Stimulated activated CD4-positive, alpha-beta T cell treated with anti-CD3 and anti-CD28 coated beads, Interleukin-1b, Interleukin-23, amount 100 ng/mL, for 24 hours (primary cell): ENCODE measurements at regions not wholly inside any gene's neighbourhood (a gene's known extent, or its start where the extent isn't known, plus 50 kb on each side); places are given as distances from the start of the nearest gene placed in this dataset.

Experiments used
- DNase-seq, 4 experiments: peaks; one replicate each; pipeline ENCODE4 v3.0.0-alpha.2; 2020; ENCODE audit warnings: low read depth in 4 of 4, low spot score in 1 of 4

DNA sequence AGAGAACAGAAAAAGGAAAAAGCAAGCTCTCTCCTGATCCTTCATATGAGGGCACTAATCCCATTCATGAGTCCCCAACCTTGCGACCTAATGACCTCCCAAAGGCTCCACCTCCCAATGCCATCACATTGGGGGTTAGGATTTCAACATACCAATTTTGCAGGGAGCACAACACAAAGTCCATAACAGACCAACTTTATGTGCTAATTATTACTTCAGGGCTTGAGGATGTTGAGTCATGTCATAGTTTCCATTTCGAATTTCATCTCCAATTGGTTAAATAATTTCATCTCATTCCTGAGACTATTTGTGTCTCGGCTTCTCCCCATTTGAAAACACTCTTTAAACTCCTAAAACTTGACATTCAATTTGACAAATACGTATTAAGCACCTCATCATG is 69.9 kb upstream of the KLF7 start:
- no peak for DNase-seq

- DNase-seq = no peak
Measured at GRCh38 chr2:207236156-207236935, 70.6 kb upstream of the KLF7 start.

DNA sequence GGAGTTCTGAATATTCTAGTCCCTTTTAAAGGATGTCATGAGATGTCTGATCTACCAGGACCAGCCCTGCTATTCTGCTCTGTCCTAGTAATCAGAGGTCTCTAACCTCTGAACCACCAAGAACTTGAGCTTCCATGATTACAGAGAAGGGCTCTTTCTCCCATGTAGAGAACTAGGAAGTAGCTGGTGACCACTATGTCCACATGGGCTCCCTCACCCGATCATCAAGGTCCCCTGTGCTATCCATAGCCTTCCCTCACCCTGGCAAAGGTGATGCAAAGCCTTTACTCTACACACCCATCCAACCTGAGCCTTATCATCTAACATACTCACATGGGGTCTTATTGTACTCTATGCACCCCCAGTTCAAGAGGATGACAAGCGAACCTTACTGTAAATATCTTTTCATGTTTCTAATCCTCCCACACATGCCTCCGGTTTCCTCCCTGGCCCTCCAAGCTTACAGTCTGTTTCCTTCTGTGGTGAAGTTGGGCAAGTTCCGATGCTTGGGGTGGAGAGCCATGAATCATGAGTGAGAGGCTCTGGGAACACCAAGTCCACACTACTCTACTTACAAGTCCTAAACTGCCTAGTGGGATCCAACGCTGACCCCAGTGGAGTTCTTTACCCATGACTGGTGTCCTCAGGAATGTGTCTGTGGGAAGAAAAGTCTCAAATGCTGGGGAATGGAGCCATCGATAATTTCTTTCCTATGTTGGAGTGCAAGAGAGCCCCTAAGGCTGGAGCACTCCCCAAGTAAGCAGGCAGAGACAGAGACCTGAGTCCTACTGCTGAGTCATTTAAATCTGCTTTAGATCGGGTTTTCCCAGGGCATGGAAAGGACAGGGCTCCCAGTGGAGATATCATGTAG is 73.3 kb upstream of the KLF7 start:
- DNase-seq = no peak

GRCh38 chr2:207239754-207240494 is 74.2 kb upstream of the KLF7 start:
- no peak for DNase-seq

- DNase-seq = no peak
Measured at GRCh38 chr2:207240649-207241048, 74.9 kb upstream of the KLF7 start.

DNA sequence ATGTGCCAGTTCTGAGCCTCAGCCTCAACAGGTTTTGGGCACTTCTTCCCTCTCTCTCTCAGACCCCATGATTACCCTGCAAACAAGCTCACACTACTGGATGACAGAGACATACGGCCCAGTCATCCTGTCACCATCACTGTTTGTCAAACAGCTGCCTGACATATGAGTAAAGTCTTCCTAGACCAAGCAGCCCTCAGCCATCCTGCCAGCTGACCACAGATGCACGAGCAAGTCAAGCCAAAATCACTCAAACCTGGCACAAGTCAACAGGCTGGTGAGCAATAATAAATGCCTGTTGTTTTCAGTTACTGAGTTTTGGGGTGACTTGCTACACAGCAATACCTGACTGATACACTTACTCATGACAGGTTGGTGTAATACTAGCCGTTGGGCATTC is 75.5 kb upstream of the KLF7 start:
- DNase-seq = peak in 1 of 4 experiments; percentile 31

DNA sequence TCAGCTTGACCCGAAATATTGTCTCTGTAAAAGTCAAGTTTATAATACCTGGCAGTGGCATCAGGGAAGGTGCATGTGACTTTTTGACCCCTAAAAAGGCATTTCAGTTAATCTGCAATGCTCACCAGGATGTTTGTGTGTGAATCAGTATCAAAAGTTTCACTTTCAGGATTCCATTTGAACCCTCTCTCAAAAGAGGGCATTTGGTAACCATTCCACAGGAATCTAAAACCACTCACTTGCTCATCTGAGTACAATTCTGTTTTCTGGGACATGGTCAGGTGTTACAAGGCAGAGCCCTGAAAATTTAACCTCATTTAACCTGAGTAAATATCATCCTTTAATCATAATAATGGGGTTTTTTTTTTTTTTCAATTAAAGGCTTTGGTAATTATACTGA is 77.9 kb upstream of the KLF7 start:
- DNase-seq = no peak

DNA sequence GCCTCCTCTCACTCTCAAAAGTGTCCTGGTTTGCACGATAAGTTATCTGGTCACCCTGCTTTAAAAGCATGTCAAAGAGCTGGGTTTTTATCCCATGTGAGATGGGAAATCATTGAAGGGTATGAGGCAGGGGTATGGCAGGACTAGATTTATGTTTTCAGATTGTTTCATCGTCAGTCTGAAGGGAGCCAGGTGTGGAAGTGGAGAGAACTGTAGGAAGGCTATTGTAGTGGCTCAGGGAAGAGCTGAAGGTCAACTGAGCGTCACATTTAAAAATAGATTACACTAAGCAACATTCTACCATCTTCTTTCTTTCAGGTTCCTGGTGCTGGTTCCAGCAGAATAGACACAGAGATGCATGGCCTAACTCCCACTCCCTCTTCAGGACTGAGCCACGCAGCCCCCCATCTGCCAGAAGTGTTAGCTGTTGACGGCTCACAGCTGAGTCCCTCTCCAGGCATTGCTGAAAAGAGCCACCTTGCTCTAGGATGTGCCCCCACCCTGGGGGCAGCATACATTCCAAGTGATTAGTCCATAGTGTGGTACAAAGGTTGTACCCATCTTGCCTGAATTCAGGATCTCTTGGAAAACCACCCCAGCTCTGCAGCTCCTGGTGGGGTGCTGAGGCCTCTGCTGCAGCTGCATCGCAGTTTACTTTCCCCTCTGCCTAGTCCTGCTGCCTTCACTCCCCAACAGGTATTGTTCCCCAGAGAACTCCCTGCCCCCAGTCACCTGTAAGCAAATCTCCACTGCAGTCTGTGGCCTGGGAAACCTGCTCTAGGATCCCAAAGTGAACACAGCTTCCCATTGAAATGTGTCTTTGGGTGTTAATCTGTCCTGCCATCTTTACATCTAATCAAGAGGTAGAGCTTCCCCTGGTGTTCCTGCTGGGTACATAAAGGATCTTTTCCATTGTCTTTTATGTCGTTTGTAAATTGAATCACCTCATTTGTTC is 79.5 kb upstream of the KLF7 start:
- DNase-seq = no peak

GRCh38 chr2:207248702-207249377 is 83.1 kb upstream of the KLF7 start:
- DNase-seq = no peak

- no peak for DNase-seq
Measured at GRCh38 chr2:207251022-207251421, 85.3 kb upstream of the KLF7 start.

GRCh38 chr2:207251573-207252192 is 85.9 kb upstream of the KLF7 start:
- DNase-seq = no peak

GRCh38 chr2:207252416-207252815 is 86.7 kb upstream of the KLF7 start:
- DNase-seq = no peak

DNA sequence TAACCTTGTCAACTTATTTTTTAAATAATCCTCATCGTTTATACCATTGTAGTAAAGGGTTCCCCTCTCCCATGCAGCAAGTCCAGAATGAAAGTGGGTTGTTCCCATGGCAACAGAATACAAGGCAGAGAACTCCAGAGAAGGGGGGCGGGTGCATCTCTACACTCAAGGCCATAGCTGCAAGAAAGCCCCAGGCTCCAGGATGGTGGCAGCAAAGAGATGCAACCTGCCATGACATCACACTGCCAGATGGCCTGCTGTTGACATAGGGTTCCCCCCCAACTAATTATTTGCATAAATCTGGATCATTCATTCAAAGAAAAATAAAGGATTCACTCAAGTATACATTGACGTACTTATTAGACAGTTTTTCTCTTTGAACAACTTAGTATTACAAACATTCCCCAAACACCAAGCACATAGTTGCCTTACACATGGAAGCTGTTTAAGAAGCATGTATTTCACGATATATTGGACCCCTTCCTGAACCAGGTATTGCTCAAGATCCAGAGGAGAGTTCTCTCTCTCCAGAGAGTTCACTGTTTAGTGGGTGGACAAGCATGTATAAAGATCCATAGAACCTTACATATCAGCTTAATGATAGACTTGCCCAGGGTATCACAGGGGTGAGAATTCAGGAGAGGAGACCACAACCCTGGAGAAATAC is 87.4 kb upstream of the KLF7 start:
- DNase-seq = no peak

- no peak for DNase-seq
Measured at GRCh38 chr2:207253666-207254345, 88.1 kb upstream of the KLF7 start.

GRCh38 chr2:207254591-207255464 is 89.1 kb upstream of the KLF7 start:
- DNase-seq = no peak

DNA sequence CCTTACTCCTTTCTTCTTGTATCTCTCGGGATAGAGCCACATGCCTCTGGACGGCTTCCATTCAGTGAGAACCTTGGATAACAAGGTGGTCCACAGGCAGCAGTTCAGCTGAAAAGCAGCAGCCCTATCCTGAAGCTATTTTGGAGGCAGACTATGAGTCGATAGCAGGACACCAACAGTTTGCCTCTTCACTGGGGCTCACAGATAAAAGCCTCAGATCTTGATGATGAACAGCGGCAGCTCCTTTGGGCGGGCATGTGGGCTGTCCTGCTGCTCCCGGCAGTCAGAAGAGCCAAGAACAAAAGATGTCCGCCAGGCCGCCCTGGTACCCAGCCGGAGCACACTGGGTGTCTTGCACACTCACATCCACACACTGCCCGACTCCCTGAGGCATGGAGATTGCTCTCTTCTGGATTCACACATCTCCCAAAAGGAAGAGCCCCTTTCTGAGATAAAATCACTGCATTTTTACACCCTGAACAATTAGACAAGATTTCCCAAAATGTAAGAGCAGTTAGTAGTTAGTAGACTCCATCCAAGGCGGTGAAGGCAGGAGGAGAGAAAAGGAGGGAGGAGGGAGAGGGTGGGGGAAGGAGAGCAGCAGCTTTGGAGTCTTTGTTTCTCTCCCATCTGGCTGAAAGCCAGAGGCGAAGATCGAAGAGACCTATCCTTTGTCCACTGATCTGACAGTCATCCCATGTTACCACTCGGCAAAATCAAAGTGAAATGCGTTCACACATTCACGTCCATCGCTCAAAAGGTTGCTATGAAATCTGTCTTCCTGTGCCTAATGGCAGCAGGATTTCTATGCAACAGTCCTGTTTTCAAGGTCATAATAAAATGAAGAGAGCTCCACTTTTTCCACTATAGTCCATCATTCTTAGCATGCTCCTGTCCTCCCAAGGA is 90.1 kb upstream of the KLF7 start:
- no peak for DNase-seq
